SH-SY5Y (cell line): ENCODE measurements at regions not wholly inside any gene's neighbourhood (a gene's known extent, or its start where the extent isn't known, plus 50 kb on each side); places are given as distances from the start of the nearest gene placed in this dataset.

Experiments
- GATA2 ChIP-seq: IDR thresholded peaks from 2 replicates; pipeline ENCODE4 v1.6.1; 2011; ENCODE audit warnings: mild to moderate bottlenecking, low read depth, low read length
- GATA3 ChIP-seq: IDR thresholded peaks from 2 replicates; pipeline ENCODE4 v1.6.1; 2011; ENCODE audit warnings: low read depth, mild to moderate bottlenecking, low read length, moderate library complexity

DNA sequence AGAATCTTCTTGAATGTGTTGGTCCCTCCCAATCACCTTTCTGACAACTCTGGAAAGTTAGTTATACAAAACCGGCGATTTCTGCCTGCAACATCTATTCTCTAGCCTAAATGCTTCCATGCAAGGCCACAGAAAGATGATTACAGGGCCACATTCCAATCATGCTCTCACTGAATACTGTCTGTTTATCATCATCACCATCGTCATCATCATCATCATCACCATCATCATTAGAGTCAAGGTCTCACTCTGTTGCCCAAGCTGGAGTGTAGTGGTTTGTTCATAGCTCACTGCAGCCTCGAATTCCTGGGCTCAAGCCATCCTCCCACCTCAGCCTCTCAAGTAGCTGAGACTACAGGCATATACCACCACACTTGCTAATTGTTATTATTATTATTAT lies 521.2 kb upstream of the DAB1 start:
- no peak for TF ChIP-seq GATA2
- TF ChIP-seq GATA3: no peak
